GM18951 (cell line): ENCODE measurements at regions not wholly inside any gene's neighbourhood (a gene's known extent, or its start where the extent isn't known, plus 50 kb on each side); places are given as distances from the start of the nearest gene placed in this dataset.

Experiments
- POLR2A ChIP-seq: IDR thresholded peaks from 4 replicates; pipeline ENCODE4 v1.6.1; 2011; ENCODE audit warnings: mild to moderate bottlenecking; ENCODE audit not compliant: insufficient read length, insufficient read depth; ENCODE audit errors: extremely low read depth
- in situ Hi-C: fragments of 300-500 bp; cut with MboI; formaldehyde crosslinking; loops from one replicate; pipeline ENCODE4 v1.12.0; 2022; ENCODE audit warnings: low sequenced_read_pairs, mixed read lengths, inconsistent platforms; ENCODE audit not compliant: unreplicated experiment

GRCh38 chr14:21978184-21978998, 304.8 kb upstream of the OR4E1 start:
- in situ Hi-C loops, result no loop called here
- no peak for TF ChIP-seq POLR2A

DNA sequence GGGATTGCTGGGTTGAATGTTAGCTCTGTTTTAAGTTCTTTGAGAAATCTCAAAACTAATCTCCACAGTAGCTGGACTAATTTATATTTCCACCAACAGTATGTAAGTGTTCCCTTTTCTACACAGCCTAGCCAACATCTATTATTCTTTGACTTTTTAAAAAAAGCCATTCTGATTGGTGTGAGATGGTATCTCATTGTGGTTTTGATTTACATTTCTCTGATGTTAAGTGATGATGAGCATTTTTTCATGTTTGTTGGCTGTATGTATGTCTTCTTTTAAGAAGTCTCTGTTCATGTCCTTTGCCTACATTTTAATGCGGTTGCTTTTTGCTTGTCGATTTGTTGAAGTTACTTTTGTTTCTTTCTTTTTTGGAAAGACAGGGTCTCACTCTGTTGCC, 301.1 kb upstream of the OR4E1 start:
- no peak for TF ChIP-seq POLR2A
- in situ Hi-C loops, result no loop called here

DNA sequence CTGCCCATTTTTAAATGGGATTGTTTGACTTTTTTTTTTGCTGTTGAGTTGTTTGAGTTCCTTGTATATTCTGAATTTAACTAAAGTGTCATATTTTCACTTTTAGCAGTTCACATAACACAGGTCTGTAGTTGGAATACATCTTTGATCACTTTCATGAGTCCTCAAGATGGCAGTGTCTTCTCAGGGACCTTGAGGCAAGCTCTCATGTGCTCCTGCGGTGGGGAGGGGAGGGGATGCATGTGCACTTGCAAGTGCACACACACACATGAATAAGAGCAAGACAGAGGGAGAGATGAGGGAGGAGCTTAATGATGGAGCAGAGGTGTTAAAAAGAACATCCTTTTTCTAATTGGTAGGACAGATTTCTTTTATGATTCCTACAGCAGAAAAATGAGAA, 291.4 kb upstream of the OR4E1 start:
- TF ChIP-seq POLR2A, result no peak
- in situ Hi-C loops, result no loop called here

DNA sequence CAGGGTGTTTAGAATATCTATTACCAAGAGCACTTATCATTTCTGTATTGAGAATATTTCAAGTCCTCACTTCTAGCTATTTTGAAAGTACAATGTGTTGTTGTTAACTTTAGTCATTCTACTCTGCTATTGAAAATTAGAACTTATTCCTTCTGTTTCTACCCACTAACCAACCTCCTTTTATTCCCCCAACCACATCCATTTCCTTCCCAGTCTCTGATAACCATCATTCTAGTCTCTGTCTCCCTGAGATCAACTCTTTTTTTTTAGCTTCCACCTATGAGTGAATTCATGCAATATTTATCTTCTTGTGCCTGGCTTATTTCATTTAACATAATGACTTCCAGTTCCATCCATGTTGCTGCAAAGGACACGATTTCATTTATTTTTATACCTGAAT, 290.6 kb upstream of the OR4E1 start:
- TF ChIP-seq POLR2A, result no peak
- in situ Hi-C loops, result no loop called here

- in situ Hi-C loops, result no loop called here
- TF ChIP-seq POLR2A, result no peak
Observed at GRCh38 chr14:21960636-21961035, 287.0 kb upstream of the OR4E1 start.

DNA sequence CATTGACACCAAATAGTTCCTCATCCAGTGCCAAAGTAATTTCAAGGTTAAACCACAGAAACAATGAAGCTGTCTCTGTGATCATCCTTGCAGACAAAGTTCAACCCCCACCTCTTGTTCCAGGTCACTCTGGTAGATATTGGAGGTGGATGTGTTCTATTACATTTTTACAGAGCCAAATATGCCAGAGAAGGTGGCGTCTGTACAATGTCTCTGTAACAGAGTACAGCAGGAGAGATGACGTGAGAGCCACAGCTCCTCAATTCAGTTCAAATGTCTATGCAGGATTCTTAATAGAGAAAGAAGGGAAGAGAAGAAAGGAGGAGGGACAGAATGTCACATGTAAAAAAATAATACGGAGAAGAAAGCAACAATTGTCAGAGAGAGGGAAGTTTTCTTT, 268.3 kb upstream of the OR4E1 start:
- TF ChIP-seq POLR2A, result no peak
- in situ Hi-C loops, result no loop called here

GRCh38 chr14:21940887-21941856, 267.6 kb upstream of the OR4E1 start:
- TF ChIP-seq POLR2A, result no peak
- in situ Hi-C loops, result no loop called here

DNA sequence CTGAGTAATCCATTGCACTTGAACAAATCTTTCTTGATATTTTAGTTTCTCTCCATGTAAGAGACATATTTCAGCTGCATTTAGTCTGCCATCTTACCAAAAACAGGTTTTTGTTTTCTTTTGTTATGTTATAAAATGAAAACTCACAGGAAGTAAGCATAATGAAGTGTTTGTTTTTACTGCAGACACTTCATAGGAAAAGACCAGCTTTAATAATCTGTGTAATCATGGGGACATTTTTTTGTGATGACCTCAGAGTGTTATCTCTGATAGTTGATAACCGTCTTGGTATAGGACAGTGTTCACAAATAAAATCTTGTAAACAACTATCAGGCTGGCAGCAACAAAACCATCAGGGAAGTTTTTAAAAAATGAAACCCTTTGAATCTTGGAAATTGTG, 266.2 kb upstream of the OR4E1 start:
- in situ Hi-C loops, result no loop called here
- TF ChIP-seq POLR2A, result no peak

DNA sequence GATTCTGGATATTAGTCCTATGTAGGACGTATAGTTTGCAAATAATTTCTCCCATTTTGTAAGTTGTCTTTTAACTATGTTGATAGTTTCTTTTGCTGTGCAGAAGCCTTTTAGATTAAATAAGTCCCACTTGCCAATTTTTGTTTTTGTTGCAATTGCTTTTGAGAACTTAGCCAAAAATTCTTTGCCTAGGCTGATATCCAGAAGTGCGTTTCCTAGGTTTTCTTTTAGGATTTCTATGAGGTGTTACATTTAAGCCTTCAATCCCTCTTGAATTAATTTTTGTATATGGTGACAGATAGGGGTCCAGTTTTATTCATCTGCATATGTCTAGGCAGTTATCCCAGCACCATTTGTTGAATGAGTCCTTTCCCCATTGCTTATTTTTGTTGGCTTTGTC, 264.4 kb upstream of the OR4E1 start:
- in situ Hi-C loops, result no loop called here
- TF ChIP-seq POLR2A, result no peak

- no peak for TF ChIP-seq POLR2A
- in situ Hi-C loops, result no loop called here
Observed at GRCh38 chr14:21933681-21934080, 260.1 kb upstream of the OR4E1 start.

GRCh38 chr14:21924479-21924878, 250.9 kb upstream of the OR4E1 start:
- no peak for TF ChIP-seq POLR2A
- in situ Hi-C loops, result no loop called here

GRCh38 chr14:21923820-21924219, 250.2 kb upstream of the OR4E1 start:
- in situ Hi-C loops, result no loop called here
- no peak for TF ChIP-seq POLR2A

DNA sequence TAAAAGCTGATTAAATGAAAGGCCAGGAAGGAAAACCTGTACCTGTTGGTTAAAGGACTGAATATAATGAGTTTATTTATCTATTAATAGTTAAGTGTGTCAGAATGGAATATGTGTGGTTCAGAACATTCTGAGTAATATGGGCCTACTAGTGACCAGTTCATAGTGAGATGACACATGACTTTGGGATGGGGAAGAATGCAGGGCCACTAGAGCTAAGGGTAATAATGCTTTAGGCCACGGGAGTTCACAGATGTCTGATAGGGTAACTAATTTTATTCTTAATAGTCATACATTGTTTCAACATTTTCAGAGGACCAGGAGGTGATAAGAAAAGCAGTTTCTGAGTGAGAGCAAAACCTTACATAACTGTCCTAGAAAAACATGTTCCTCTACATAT, 247.8 kb upstream of the OR4E1 start:
- no peak for TF ChIP-seq POLR2A
- in situ Hi-C loops, result no loop called here

DNA sequence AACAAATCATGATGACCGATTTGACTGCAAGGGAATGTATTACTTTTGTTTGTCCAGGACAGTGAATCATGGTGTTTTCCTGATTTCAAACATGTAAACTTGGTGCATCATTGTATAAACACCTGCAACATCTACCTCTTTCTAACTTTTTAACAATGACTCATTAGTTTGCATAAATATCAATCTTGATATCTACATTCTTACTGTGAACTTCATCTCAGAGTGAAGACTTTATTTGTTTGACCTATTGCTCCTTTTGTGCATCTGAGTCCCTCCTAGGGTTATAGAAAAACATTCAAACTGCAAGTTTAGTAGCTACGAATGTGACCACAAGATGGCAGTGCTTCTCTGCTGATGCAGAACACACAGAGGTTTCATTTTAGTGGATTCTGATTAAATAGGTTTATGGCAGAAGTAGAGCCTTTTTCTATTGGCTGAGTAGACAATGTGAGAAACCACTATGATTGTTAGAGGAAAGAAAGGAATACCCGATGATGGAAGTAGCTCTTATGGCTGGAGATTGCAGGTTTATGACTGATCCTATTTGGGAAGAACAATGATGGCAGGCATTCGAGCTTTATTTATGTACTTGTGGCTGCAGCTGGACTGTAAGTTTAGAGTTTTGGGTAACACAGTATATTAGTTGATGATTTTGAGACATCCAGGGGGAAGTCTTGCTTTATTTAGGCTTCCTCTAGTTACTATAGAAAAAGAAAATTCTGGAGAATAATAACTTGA, 244.2 kb upstream of the OR4E1 start:
- TF ChIP-seq POLR2A, result no peak
- in situ Hi-C loops, result no loop called here

DNA sequence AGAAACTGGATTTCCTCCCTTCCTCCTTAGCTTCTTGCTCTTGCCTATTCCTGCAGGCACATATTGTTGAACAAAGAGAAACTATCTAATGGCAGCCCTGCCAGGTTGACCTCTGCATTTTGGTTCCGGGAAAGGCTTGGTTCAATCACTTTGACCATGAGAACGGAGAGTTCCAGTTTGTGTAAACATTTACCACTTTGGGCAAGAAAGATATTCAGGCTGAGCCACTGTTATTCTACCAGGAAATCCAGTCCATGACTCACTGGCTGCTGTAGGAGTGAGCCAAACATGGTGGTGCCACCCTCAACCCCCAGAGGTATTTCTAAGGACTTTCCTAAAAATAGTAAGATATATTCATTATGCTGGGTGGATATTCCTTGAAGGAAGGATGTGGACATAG, 242.2 kb upstream of the OR4E1 start:
- in situ Hi-C loops, result no loop called here

More for the DNA sequence above, 242.2 kb upstream of the OR4E1 start:
- no peak for TF ChIP-seq POLR2A
